HG02588 (cell line): ENCODE measurements at regions not wholly inside any gene's neighbourhood (a gene's known extent, or its start where the extent isn't known, plus 50 kb on each side); places are given as distances from the start of the nearest gene placed in this dataset.
"Not testable (repeated sequence)": the region's sequence is repeated elsewhere in the genome, so short reads cannot be mapped to it uniquely, and the experiment has no call there.

ENCODE experiments used
- ATAC-seq: cut with Tn5 transposase; IDR thresholded peaks from one replicate; pipeline ENCODE4 v1.9.1; 2021; ENCODE audit warnings: mild to moderate bottlenecking, moderate library complexity; ENCODE audit not compliant: unreplicated experiment

GRCh38 chr7:137110535-137110934 lies 233.0 kb downstream of the PTN start:
- ATAC-seq: no peak

GRCh38 chr7:137110091-137110509 lies 233.4 kb downstream of the PTN start:
- ATAC-seq: no peak

- not testable (repeated sequence) for ATAC-seq
Measured at GRCh38 chr7:137107802-137108201, 235.7 kb downstream of the PTN start.

GRCh38 chr7:137103526-137103925 lies 235.1 kb downstream of the CHRM2 start:
- not testable (repeated sequence) for ATAC-seq

- ATAC-seq: no peak
Measured at GRCh38 chr7:137097111-137097510, 228.7 kb downstream of the CHRM2 start.

GRCh38 chr7:137096607-137097006 lies 228.2 kb downstream of the CHRM2 start:
- no peak for ATAC-seq

GRCh38 chr7:137093198-137093597 lies 224.7 kb downstream of the CHRM2 start:
- ATAC-seq: no peak

GRCh38 chr7:137091396-137091795 lies 222.9 kb downstream of the CHRM2 start:
- ATAC-seq: no peak

GRCh38 chr7:137086896-137087295 lies 218.4 kb downstream of the CHRM2 start:
- no peak for ATAC-seq

GRCh38 chr7:137084607-137085380 lies 216.3 kb downstream of the CHRM2 start:
- ATAC-seq: no peak

GRCh38 chr7:137082391-137082790 lies 213.9 kb downstream of the CHRM2 start:
- ATAC-seq: no peak

- no peak for ATAC-seq
Measured at GRCh38 chr7:137081321-137082093, 213.1 kb downstream of the CHRM2 start.

- ATAC-seq: no peak
Measured at GRCh38 chr7:137080516-137081203, 212.2 kb downstream of the CHRM2 start.

- ATAC-seq: no peak
Measured at GRCh38 chr7:137078781-137079180, 210.3 kb downstream of the CHRM2 start.

- no peak for ATAC-seq
Measured at GRCh38 chr7:137074391-137075030, 206.1 kb downstream of the CHRM2 start.

- ATAC-seq: no peak
Measured at GRCh38 chr7:137073571-137074325, 205.3 kb downstream of the CHRM2 start.
